Neural cell (in vitro differentiated cells): ENCODE measurements at regions not wholly inside any gene's neighbourhood (a gene's known extent, or its start where the extent isn't known, plus 50 kb on each side); places are given as distances from the start of the nearest gene placed in this dataset.

Experiments used
- H2AFZ ChIP-seq: fragments of 200-600, 300-800 bp; sonication (generic), shearing (Covaris generic); 2 replicates; pipeline ENCODE4 v1.6.0; 2014; ENCODE audit warnings: low read depth, mild to moderate bottlenecking, antibody characterized with exemption, low read length, moderate library complexity
- H3F3A ChIP-seq: fragments of 200-600 bp; shearing (Covaris generic); 2 replicates; pipeline ENCODE4 v1.6.1; 2016; ENCODE audit warnings: mild to moderate bottlenecking, moderate library complexity, mixed read lengths, antibody characterized with exemption, low read length; ENCODE audit not compliant: insufficient read depth, poor library complexity, severe bottlenecking
- H3K27ac ChIP-seq: fragments of 200-600, 300-800 bp; sonication (generic), shearing (Covaris generic); 2 replicates; pipeline ENCODE4 v1.5.1; 2014; ENCODE audit warnings: mild to moderate bottlenecking, low read length, moderate library complexity
- H3K27me3 ChIP-seq: fragments of 300-800, 200-600 bp; sonication (generic), shearing (Covaris generic); 2 replicates; pipeline ENCODE4 v1.6.0; 2014; ENCODE audit warnings: mild to moderate bottlenecking, low read depth, low read length, moderate library complexity; ENCODE audit not compliant: insufficient read depth
- H3K36me3 ChIP-seq: fragments of 300-800, 200-600 bp; sonication (generic), shearing (Covaris generic); 2 replicates; pipeline ENCODE4 v1.5.1; 2014; ENCODE audit warnings: mild to moderate bottlenecking, antibody characterized with exemption, low read length, moderate library complexity; ENCODE audit not compliant: insufficient read depth
- H3K4me2 ChIP-seq: fragments of 300-800, 200-600 bp; sonication (generic), shearing (Covaris generic); 2 replicates; pipeline ENCODE4 v1.6.0; 2014; ENCODE audit warnings: mild to moderate bottlenecking, low read length
- H3K4me3 ChIP-seq: fragments of 300-800, 200-600 bp; sonication (generic), shearing (Covaris generic); 2 replicates; pipeline ENCODE4 v1.5.1; 2014; ENCODE audit warnings: mild to moderate bottlenecking, low read length, moderate library complexity
- H3K79me2 ChIP-seq: fragments of 200-600 bp; shearing (Covaris generic); replicated peaks from 2 replicates; pipeline ENCODE4 v1.6.0; 2014; ENCODE audit warnings: mild to moderate bottlenecking, low read length, moderate library complexity; ENCODE audit not compliant: insufficient read depth
- H3K9ac ChIP-seq: fragments of 300-800, 200-600 bp; sonication (generic), shearing (Covaris generic); 2 replicates; pipeline ENCODE4 v1.6.1; 2016; ENCODE audit warnings: mild to moderate bottlenecking, low read length, mixed read lengths
- H3K9me2 ChIP-seq: fragments of 200-600 bp; shearing (Covaris generic); 2 replicates; pipeline ENCODE4 v1.6.1; 2016; ENCODE audit warnings: mild to moderate bottlenecking, low read length, mixed read lengths; ENCODE audit not compliant: insufficient read depth
- H3K9me3 ChIP-seq: fragments of 200-600, 300-800 bp; sonication (generic), shearing (Covaris generic); 2 replicates; pipeline ENCODE4 v1.6.1; 2016; ENCODE audit warnings: mild to moderate bottlenecking, mixed run types, low read length, moderate library complexity, mixed read lengths
- H4K20me1 ChIP-seq: fragments of 200-600 bp; shearing (Covaris generic); 2 replicates; pipeline ENCODE4 v1.6.1; 2016; ENCODE audit warnings: mild to moderate bottlenecking, mixed run types; ENCODE audit not compliant: insufficient read depth
- CTCF ChIP-seq: fragments of 450-650 bp; IDR thresholded peaks from 2 replicates; pipeline ENCODE4 v1.5.1; 2014; ENCODE audit warnings: antibody characterized with exemption, mild to moderate bottlenecking, moderate library complexity; ENCODE audit not compliant: poor library complexity, severe bottlenecking
- EP300 ChIP-seq: fragments of 450-650 bp; conservative IDR thresholded peaks from 2 replicates; pipeline ENCODE4 v1.6.1; 2014; ENCODE audit warnings: antibody characterized with exemption, mild to moderate bottlenecking, moderate library complexity; ENCODE audit not compliant: poor library complexity, severe bottlenecking
- EZH2 ChIP-seq: fragments of 200-600, 300-800 bp; shearing (Covaris generic), sonication (generic); IDR thresholded peaks from 2 replicates; pipeline ENCODE4 v1.6.1; 2014; ENCODE audit warnings: antibody characterized with exemption, low read length, borderline replicate concordance, mild to moderate bottlenecking; ENCODE audit not compliant: insufficient read depth, poor library complexity, severe bottlenecking
- MXI1 ChIP-seq: fragments of 450-650 bp; conservative IDR thresholded peaks from 2 replicates; pipeline ENCODE4 v1.6.1; 2014; ENCODE audit warnings: antibody characterized with exemption, mild to moderate bottlenecking; ENCODE audit not compliant: poor library complexity, severe bottlenecking
- POLR2AphosphoS5 ChIP-seq: IDR thresholded peaks from 2 replicates; pipeline ENCODE4 v1.6.1; 2012
- RAD21 ChIP-seq: fragments of 450-650 bp; conservative IDR thresholded peaks from 2 replicates; pipeline ENCODE4 v1.6.1; 2014; ENCODE audit warnings: antibody characterized with exemption, mild to moderate bottlenecking, moderate library complexity
- REST ChIP-seq: IDR thresholded peaks from 2 replicates; pipeline ENCODE4 v1.6.1; 2012; ENCODE audit warnings: borderline replicate concordance
- SMC3 ChIP-seq: fragments of 450-650 bp; conservative IDR thresholded peaks from 2 replicates; pipeline ENCODE4 v1.6.1; 2014; ENCODE audit warnings: antibody characterized with exemption, mild to moderate bottlenecking, moderate library complexity; ENCODE audit not compliant: poor library complexity
- TAF1 ChIP-seq: IDR thresholded peaks from 2 replicates; pipeline ENCODE4 v1.6.1; 2012; ENCODE audit warnings: low read depth

GRCh38 chr7:131090886-131091692, 236.6 kb upstream of the MKLN1 start:
- no peaks in the 10 kb centered on the region for H3K79me2 ChIP-seq
- no peak overlapping the region for H3K4me3 ChIP-seq

GRCh38 chr7:131094685-131095084, 233.0 kb upstream of the MKLN1 start:
- no peaks in the 10 kb centered on the region for H3K79me2 ChIP-seq
- H3K9me2 ChIP-seq = no peaks in the 10 kb centered on the region
- no peaks in the 10 kb centered on the region for H3K9me3 ChIP-seq
- H4K20me1 ChIP-seq = no peaks in the 10 kb centered on the region
- H3K9ac ChIP-seq = no peak overlapping the region
- H3K4me2 ChIP-seq = no peak overlapping the region
- no peak overlapping the region for H3K4me3 ChIP-seq
- no peaks in the 10 kb centered on the region for H3K27me3 ChIP-seq
- H2AFZ ChIP-seq = no peak overlapping the region
- no peaks in the 10 kb centered on the region for H3F3A ChIP-seq
- H3K36me3 ChIP-seq = no peaks in the 10 kb centered on the region
- H3K27ac ChIP-seq = no peak overlapping the region
- no peak for TF ChIP-seq POLR2AphosphoS5

More at GRCh38 chr7:131090886-131091692, 236.6 kb upstream of the MKLN1 start:
- no peak overlapping the region for H3K27ac ChIP-seq
- no peaks in the 10 kb centered on the region for H3K9me3 ChIP-seq
- H3K9ac ChIP-seq = no peak overlapping the region
- H3K36me3 ChIP-seq = no peaks in the 10 kb centered on the region
- H3F3A ChIP-seq = no peaks in the 10 kb centered on the region
- no peak overlapping the region for H2AFZ ChIP-seq
- no peaks in the 10 kb centered on the region for H3K27me3 ChIP-seq
- no peaks in the 10 kb centered on the region for H3K9me2 ChIP-seq
- no peak overlapping the region for H3K4me2 ChIP-seq
- no peak for TF ChIP-seq EP300
- no peak for TF ChIP-seq MXI1
- no peak for TF ChIP-seq EZH2
- TF ChIP-seq POLR2AphosphoS5 = no peak
- no peak for TF ChIP-seq TAF1
- no peak for TF ChIP-seq REST
- TF ChIP-seq SMC3 = no peak
- TF ChIP-seq RAD21 = no peak
- no peak for TF ChIP-seq CTCF
- no peaks in the 10 kb centered on the region for H4K20me1 ChIP-seq
